GM13977 (cell line): ENCODE measurements at regions not wholly inside any gene's neighbourhood (a gene's known extent, or its start where the extent isn't known, plus 50 kb on each side); places are given as distances from the start of the nearest gene placed in this dataset.
A peak's percentile ranks its signal among the peaks of the same experiment; 100 is the strongest.

Experiments used
- DNase-seq: peaks from one replicate; pipeline ENCODE4 v3.0.0; 2012; ENCODE audit warnings: low spot score
- in situ Hi-C: fragments of 300-500 bp; cut with MboI; formaldehyde crosslinking; loops from one replicate; pipeline ENCODE4 v1.12.0; 2022; ENCODE audit warnings: low sequenced_read_pairs, low pct_unique_long_range_greater_than_20kb, mixed read lengths, inconsistent platforms; ENCODE audit not compliant: unreplicated experiment
- TF ChIP-seq, protein P1 (sequence below): IDR thresholded peaks from 2 replicates; pipeline ENCODE4 v1.5.1; 2012; ENCODE audit warnings: mild to moderate bottlenecking, control low read depth; ENCODE audit not compliant: insufficient read depth; ENCODE audit errors: extremely low read depth, missing control alignments

DNA sequence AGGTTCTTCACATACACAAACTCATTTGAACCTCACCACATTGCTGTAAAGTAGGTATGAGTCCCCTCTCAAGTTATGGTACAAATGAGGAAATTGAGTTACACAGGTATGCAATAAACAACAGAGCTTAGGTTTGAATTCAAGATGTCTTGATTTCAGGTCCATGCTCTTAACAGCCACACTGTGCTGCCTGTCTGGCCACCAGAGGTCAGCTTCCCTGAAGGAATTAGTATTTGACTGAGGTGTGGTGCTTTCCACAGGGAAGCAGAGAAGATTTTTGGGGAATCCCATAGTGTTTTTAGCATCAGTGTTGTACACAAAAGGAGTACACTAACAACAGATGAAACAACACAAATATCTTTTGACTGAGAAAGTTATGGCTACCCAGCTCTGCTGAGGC lies 94.4 kb upstream of the ITGA1 start:
- TF ChIP-seq, protein P1, sequence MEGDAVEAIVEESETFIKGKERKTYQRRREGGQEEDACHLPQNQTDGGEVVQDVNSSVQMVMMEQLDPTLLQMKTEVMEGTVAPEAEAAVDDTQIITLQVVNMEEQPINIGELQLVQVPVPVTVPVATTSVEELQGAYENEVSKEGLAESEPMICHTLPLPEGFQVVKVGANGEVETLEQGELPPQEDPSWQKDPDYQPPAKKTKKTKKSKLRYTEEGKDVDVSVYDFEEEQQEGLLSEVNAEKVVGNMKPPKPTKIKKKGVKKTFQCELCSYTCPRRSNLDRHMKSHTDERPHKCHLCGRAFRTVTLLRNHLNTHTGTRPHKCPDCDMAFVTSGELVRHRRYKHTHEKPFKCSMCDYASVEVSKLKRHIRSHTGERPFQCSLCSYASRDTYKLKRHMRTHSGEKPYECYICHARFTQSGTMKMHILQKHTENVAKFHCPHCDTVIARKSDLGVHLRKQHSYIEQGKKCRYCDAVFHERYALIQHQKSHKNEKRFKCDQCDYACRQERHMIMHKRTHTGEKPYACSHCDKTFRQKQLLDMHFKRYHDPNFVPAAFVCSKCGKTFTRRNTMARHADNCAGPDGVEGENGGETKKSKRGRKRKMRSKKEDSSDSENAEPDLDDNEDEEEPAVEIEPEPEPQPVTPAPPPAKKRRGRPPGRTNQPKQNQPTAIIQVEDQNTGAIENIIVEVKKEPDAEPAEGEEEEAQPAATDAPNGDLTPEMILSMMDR: peak; percentile 78
- peak; percentile 11 for DNase-seq
- in situ Hi-C loops: no loop called here

GRCh38 chr5:52693836-52694235 lies 93.9 kb upstream of the ITGA1 start:
- in situ Hi-C loops: no loop called here
- TF ChIP-seq, protein P1: no peak
- no peak for DNase-seq

- TF ChIP-seq, protein P1: no peak
- in situ Hi-C loops: no loop called here
- DNase-seq: no peak
Measured at GRCh38 chr5:52694648-52695047, 93.1 kb upstream of the ITGA1 start.

- TF ChIP-seq, protein P1: no peak
- in situ Hi-C loops: no loop called here
- DNase-seq: no peak
Measured at GRCh38 chr5:52702877-52703276, 84.8 kb upstream of the ITGA1 start.

DNA sequence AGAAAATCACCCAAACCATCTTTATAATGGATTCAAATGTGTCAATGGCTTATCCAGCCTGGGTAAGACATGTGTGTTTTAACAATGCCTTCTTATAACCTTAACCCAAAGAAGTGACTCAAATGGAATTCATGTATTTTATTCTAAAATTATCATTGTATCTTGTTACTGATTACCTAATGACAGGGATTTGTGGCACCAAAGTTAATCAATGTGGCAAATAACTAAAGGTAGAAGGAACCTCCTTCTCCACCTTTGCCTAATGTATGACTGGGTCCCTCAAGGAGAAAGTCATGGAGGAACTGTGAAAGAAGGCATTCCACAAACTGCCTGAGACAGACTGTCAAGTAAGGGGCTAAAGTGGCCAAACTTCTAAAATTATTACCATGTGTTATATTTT lies 84.4 kb upstream of the ITGA1 start:
- DNase-seq: no peak
- in situ Hi-C loops: no loop called here
- TF ChIP-seq, protein P1: no peak

DNA sequence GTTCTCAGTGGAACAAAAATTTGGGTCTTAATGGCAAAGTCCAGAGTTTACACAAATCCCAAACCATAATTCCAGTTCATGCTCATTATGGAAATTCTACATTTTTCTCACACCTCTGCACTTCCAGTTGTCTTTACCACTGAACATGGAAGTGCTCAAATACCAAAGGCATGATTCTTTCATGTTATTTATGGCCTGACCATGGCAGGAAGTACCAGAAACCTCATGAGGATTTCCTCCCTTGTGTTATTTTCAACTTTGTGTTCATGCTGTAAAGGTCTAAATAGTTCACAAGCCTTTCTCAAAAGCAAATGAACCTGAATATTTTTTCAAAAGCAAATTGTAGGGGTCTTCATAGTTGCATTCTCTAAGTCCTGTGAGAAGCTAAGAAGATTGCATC lies 82.0 kb upstream of the ITGA1 start:
- in situ Hi-C loops: no loop called here

DNA sequence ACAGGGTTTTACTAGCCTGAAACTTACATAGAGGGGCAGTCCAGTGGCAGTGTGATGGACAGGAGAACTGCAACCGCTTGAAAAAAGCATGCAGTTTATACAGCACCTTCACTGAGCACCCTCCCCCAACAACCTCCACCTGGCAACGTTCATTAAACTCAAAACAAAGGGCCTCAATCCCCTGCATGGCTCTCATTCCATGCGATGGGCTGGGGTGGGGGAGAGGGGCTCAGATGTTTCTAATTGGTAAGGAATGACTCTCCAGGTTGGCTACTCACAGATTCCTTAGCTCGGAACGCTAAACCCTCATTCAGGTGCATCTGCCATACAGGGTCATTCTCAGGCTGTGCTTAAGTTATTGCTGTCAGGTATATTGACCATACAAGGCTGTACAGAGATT lies 80.9 kb upstream of the ITGA1 start:
- in situ Hi-C loops: no loop called here
- TF ChIP-seq, protein P1: no peak
- no peak for DNase-seq

More for the DNA sequence above, 82.0 kb upstream of the ITGA1 start:
- DNase-seq: no peak
- TF ChIP-seq, protein P1: no peak
